NCI-H1092 treated with DMSO at 0.1 percent for 48 hours (cell line): ENCODE measurements at regions not wholly inside any gene's neighbourhood (a gene's known extent, or its start where the extent isn't known, plus 50 kb on each side); places are given as distances from the start of the nearest gene placed in this dataset.
A peak's percentile ranks its signal among the peaks of the same experiment; 100 is the strongest.
"Not testable (repeated sequence)": the region's sequence is repeated elsewhere in the genome, so short reads cannot be mapped to it uniquely, and the experiment has no call there.

Source experiments
- DNase-seq: peaks from one replicate; lab custom pipeline; 2025; lab: John Stamatoyannopoulos, UW

DNA sequence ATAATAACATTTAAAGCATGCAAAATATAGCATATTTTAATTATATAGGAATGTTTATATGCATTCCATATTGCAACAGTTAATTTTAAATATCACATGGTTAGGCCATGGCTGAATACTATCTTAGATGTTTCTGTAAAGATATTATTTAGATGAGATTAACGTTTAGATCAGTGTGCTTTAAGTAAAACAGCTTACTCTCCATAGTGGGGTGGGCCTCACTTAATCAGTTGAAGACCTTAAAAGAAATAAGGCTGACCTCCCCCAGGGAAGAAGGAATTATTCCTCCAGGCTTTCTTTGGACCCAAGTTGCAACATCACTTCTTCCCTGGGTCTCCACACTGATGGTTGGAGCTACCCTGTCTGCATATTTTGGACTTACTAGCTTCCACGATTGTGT lies 1246.5 kb downstream of the TYW1 start:
- no peak for DNase-seq

GRCh38 chr7:68244389-68244788 lies 1247.8 kb downstream of the TYW1 start:
- no peak for DNase-seq

- DNase-seq: no peak
These were observed 1249.1 kb downstream of the TYW1 start for GRCh38 chr7:68245688-68246087.

GRCh38 chr7:68246189-68246633 lies 1249.6 kb downstream of the TYW1 start:
- DNase-seq: peak; percentile 30

GRCh38 chr7:68247126-68247525 lies 1250.5 kb downstream of the TYW1 start:
- no peak for DNase-seq

DNA sequence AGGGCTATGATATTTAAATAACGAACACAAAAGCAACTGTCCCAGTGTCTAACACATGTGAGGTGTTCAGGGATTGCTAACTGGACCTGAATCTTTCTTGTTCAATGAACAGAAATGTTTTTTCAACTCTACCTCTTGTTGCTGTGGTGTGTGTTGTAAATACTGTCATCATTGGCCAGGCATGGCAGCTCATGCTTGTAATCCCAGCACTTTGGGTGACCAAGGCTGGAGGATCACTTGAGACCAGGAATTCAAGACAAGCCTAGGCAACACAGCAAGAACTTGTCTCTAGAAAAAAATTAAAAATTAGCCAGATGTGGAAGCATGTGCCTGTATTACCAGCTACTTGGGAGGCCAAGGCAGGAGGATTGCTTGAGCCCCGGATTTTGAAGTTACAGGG lies 1250.9 kb downstream of the TYW1 start:
- DNase-seq: no peak

- no peak for DNase-seq
These were observed 1252.3 kb downstream of the TYW1 start for GRCh38 chr7:68248973-68249372.

DNA sequence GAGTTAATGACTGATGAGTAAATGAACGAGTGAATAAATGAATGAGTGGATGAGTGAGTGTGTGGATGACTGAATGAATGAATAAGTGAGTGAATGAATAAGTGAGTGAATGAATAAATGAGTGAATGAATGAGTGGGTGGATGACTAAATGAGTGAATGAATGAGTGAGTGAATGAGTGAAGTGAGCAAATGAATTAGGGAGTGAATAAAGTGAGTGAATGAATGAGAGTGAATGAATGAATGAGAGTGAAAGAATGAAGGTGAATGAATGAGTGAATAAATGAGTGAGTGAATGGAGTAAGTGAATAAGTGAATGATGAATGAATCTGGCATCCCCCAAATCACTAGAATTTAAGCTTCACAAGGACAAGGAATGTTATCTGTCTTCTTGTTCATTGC lies 1253.0 kb downstream of the TYW1 start:
- no peak for DNase-seq

GRCh38 chr7:68250143-68250542 lies 1253.5 kb downstream of the TYW1 start:
- DNase-seq: no peak

DNA sequence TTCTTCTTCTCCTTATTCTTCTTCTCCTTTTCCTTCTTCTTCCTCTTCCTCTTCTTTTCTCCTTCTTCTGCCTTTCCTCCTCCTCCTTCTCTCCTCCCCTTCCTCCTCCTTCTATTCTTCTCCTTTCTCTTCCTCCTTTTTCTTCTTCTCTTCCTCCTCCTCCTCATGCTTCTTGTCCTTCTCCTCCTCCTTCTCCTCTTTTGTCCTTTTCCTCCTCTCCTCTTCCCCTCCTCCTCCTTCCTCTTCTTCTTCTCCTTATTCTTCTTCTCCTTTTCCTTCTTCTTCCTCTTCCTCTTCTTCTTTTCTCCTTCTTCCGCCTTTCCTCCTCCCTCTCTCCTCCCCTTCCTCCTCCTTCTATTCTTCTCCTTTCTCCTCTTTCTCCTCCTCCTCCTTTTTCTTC lies 1258.2 kb downstream of the TYW1 start:
- not testable (repeated sequence) for DNase-seq

DNA sequence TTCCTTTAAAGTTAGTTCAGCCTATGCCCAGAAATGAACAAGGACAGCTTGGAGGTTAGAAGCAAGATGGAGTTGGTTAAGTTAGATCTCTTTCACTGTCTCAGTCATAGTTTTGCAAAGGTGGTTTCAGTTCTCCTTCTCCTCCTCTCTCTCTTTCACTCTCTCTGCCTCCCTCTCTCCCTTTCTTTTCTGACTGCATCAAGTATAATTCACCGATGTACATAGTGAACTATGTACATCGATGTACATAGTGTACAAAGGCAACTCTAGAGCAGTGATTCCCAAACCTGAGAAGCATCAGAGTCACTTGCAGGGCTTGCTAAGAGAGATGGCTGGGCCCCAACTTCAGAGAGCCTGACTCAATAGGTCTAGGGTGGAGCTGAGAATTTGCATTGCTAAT lies 1259.7 kb downstream of the TYW1 start:
- no peak for DNase-seq

GRCh38 chr7:68258609-68259008 lies 1262.0 kb downstream of the TYW1 start:
- peak; percentile 29 for DNase-seq

DNA sequence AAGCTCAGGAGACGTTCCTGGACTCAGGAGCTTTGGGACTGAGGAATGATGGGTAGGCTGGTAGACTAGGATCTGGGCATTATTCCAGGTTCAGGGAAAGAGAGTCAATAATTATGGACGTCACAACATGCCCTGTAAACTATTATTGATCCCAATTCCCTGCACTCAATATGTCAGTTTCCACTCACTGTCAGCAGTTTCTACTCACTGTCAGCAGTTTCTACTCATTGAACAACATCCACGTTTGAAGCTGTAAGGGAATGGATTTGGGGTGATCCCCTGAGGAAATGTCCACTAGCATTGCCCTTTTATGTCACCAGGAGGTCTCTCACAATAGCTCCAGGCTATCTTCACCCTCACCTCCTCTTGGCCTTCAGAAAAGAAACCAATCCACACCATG lies 1268.6 kb downstream of the TYW1 start:
- DNase-seq: no peak

- no peak for DNase-seq
These were observed 1269.5 kb downstream of the TYW1 start for GRCh38 chr7:68266004-68266579.

- DNase-seq: no peak
These were observed 1270.9 kb downstream of the TYW1 start for GRCh38 chr7:68267486-68267885.

- peak; percentile 15 for DNase-seq
These were observed 1272.8 kb downstream of the TYW1 start for GRCh38 chr7:68269405-68269804.

- DNase-seq: no peak
These were observed 1275.9 kb downstream of the TYW1 start for GRCh38 chr7:68272507-68272906.

- DNase-seq: no peak
These were observed 1280.1 kb downstream of the TYW1 start for GRCh38 chr7:68276725-68277124.

DNA sequence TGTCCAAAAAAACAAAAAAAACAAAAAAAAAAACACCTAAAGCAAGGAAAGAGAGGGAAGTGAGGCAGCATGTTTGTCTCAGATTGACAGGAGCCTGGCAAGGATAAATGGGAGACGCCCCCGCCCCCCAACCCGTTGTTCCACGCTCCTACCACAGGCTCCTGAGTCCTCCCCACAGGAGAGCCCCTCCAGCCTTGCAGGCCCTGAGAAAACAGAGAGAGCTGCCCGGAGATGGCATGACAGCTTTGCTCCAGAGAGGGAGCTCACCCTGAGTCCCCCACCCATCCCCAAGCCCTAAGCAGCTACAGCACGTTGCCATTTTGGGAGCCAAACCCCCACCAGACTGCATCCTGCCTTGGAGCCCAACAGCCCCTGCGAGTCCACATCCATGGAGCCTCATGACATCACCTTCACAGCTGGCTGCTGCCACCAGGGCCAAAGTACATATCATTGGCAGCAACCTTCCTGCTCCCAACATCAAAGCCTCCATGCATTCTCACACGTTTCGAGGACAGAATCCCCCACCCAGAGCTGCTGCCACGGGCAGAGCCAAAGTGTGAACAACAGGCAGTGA lies 1283.3 kb downstream of the TYW1 start:
- DNase-seq: no peak

GRCh38 chr7:68280931-68281330 lies 1284.3 kb downstream of the TYW1 start:
- DNase-seq: no peak

GRCh38 chr7:68288144-68288593 lies 1291.5 kb downstream of the TYW1 start:
- peak; percentile 68 for DNase-seq

- no peak for DNase-seq
These were observed 1295.1 kb downstream of the TYW1 start for GRCh38 chr7:68291710-68292109.

DNA sequence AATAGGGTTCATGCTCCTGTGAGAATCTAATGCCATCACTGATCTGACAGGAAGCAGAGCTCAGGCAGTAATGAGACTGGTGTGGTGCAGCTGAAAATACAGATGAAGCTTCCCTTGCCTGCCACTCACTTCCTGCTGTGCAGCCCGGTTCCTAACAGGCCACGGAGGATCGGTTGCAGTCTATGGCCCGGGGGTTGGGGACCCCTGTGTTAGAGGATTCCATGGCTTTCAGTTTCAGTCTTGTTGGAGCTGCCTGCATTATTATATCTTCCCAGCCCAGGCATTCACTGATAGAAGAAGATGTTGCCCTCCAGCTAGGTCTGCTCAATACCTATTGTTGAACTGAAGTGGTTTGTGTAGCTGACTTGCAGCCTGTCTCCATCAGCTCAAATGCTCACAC lies 1298.8 kb downstream of the TYW1 start:
- DNase-seq: no peak

DNA sequence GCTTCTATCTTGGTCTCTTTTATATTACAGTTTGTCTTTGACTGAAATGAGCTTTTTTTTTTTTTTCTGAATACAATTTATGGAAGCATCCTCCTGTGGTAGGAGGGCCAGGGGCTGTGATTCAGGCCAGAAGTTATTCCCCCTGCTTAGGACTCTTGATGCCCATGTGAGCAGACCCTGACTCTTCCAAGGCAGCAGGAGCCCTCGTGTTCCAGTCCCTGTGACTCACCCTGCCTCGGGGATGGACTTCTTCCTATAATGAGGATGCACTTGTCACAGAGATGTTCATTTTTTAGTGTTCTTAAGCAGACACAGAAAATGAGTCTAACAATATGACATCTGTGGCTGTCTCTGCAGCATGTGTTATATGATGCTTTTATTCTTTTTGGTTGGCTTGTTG lies 1293.7 kb upstream of the AUTS2 start:
- no peak for DNase-seq
